ENCODE measurements at regions not wholly inside any gene's neighbourhood (a gene's known extent, or its start where the extent isn't known, plus 50 kb on each side); places are given as distances from the start of the nearest gene placed in this dataset.

DNA sequence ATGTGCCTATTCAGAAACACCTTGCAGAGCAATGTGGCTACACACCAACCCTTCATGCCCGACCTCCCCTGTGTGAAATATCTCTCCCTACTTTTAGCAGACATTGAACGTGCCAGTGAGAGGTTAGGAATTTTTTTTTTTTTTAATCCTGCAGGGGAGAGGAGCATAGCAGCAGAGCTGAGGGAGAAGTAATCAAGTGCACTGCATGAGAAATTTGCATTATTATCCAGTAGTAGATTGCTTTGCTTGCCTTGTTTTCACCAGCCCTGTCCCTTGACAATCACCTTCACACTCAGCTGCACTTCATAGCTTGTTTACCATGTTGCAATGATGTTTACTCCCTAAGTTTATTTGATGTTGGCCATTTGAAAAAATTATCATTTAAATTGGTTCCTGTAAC is 489.6 kb upstream of the ZNF608 start:
- TF ChIP-seq, protein P1, sequence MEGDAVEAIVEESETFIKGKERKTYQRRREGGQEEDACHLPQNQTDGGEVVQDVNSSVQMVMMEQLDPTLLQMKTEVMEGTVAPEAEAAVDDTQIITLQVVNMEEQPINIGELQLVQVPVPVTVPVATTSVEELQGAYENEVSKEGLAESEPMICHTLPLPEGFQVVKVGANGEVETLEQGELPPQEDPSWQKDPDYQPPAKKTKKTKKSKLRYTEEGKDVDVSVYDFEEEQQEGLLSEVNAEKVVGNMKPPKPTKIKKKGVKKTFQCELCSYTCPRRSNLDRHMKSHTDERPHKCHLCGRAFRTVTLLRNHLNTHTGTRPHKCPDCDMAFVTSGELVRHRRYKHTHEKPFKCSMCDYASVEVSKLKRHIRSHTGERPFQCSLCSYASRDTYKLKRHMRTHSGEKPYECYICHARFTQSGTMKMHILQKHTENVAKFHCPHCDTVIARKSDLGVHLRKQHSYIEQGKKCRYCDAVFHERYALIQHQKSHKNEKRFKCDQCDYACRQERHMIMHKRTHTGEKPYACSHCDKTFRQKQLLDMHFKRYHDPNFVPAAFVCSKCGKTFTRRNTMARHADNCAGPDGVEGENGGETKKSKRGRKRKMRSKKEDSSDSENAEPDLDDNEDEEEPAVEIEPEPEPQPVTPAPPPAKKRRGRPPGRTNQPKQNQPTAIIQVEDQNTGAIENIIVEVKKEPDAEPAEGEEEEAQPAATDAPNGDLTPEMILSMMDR (conservative IDR thresholded peaks at IDR 0.05) = no peak
- Mint-ChIP-seq H3K4me1 (peaks cover 20% of the 10 kb centered on the region), H3K4me3 (no peak overlapping the region), H3K36me3 (ENCODE audit: low read depth) (peaks cover 4% of the 10 kb centered on the region), H3K9me3 (peaks cover 3% of the 10 kb centered on the region), H3K27ac (no peak overlapping the region), H3K27me3 (ENCODE audit: insufficient read depth) (no peaks in the 10 kb centered on the region)
- no peak overlapping the region for H3K4me3 ChIP-seq (ENCODE audit: low read length)
- no peak overlapping the region for H3K9ac ChIP-seq (ENCODE audit: extremely low read depth, low read length, poor library complexity, severe bottlenecking)
- H3K27me3 ChIP-seq (ENCODE audit: control insufficient read depth, insufficient read depth, low read length, poor library complexity, severe bottlenecking) = no peaks in the 10 kb centered on the region
- H3K9me3 ChIP-seq (ENCODE audit: control insufficient read depth, low read length) = no peaks in the 10 kb centered on the region
- DNase-seq = peak; percentile 39
- 40 to 42% methylated on average over 1 to 2 of the region's 2 CpGs for WGBS, 2 experiments (ENCODE audit: insufficient coverage in 1 of 2, insufficient read length in 1 of 2)
- H3K4me1 ChIP-seq (ENCODE audit: control insufficient read depth, insufficient read depth, low read length) = no peaks in the 10 kb centered on the region
- no peaks in the 10 kb centered on the region for H3K36me3 ChIP-seq (ENCODE audit: control insufficient read depth, insufficient read depth, low read length)
- H3K27ac ChIP-seq (ENCODE audit: low read depth, low read length) = no peak overlapping the region

DNA sequence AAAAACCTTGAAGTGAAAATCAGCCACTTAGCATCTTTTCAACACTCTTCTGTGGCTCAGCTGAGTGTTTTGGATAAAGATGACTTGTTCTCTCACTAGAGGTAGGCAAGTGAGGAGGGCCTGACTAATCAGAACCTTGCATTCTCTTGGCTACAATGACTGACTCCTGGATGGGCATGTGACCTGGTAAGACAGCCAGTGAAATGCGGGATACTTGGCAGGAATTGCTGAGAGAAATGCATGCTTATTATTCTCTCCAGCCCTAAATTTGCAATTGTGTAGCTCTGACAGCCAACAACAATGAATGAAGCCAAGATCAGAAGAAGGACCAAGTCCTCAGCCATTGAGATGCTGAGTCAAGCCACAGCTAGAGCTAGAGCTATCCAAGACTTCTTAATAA is 490.5 kb upstream of the ZNF608 start:
- Histone ChIP-seq H3K27me3 (ENCODE audit: control insufficient read depth, insufficient read depth, low read length, poor library complexity, severe bottlenecking) (no peaks in the 10 kb centered on the region), H3K27ac (ENCODE audit: low read depth, low read length) (no peak overlapping the region), H3K9me3 (ENCODE audit: control insufficient read depth, low read length) (no peaks in the 10 kb centered on the region), H3K4me1 (ENCODE audit: control insufficient read depth, insufficient read depth, low read length) (no peaks in the 10 kb centered on the region), H3K4me3 (ENCODE audit: low read length) (no peak overlapping the region), H3K9ac (ENCODE audit: extremely low read depth, low read length, poor library complexity, severe bottlenecking) (no peak overlapping the region), H3K36me3 (ENCODE audit: control insufficient read depth, insufficient read depth, low read length) (no peaks in the 10 kb centered on the region)
- no peak overlapping the region for H3K27ac Mint-ChIP-seq
- TF ChIP-seq, protein P1 (conservative IDR thresholded peaks at IDR 0.05) = no peak
- H3K9me3 Mint-ChIP-seq = peaks cover 3% of the 10 kb centered on the region
- H3K27me3 Mint-ChIP-seq (ENCODE audit: insufficient read depth) = no peaks in the 10 kb centered on the region
- peak; percentile 36 for DNase-seq
- WGBS, 2 experiments (ENCODE audit: insufficient coverage in 1 of 2, insufficient read length in 1 of 2) = 30 to 44% methylated on average over 1 of the region's 1 CpG
- no peaks in the 10 kb centered on the region for H3K36me3 Mint-ChIP-seq (ENCODE audit: low read depth)
- H3K4me3 Mint-ChIP-seq = no peak overlapping the region
- peaks cover 20% of the 10 kb centered on the region for H3K4me1 Mint-ChIP-seq

DNA sequence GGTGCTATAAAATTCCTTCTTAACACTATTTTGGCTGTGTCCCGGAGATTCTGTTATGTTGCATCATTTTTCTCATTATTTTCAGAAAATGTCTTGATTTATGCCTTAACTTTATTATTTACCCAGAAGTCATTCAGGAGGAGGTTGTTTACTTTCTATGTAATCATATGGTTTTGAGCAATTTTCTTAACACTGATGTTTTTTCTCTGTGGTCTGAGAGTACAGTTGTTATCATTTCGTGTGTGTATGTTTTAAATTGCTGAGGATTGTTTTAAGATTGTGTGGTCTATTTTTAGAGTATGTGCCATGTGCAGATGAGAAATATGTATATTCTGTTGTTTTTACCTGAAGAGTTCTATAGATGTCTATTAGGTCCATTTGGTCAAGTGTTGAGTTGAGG is 498.1 kb upstream of the ZNF608 start:
- Histone ChIP-seq H3K36me3 (ENCODE audit: control insufficient read depth, insufficient read depth, low read length) (no peaks in the 10 kb centered on the region), H3K4me1 (ENCODE audit: control insufficient read depth, insufficient read depth, low read length) (no peaks in the 10 kb centered on the region), H3K9ac (ENCODE audit: extremely low read depth, low read length, poor library complexity, severe bottlenecking) (no peak overlapping the region), H3K4me3 (ENCODE audit: low read length) (no peak overlapping the region), H3K27ac (ENCODE audit: low read depth, low read length) (no peak overlapping the region), H3K9me3 (ENCODE audit: control insufficient read depth, low read length) (no peaks in the 10 kb centered on the region), H3K27me3 (ENCODE audit: control insufficient read depth, insufficient read depth, low read length, poor library complexity, severe bottlenecking) (no peaks in the 10 kb centered on the region)
- H3K4me1 Mint-ChIP-seq = no peaks in the 10 kb centered on the region
- no peak overlapping the region for H3K4me3 Mint-ChIP-seq
- WGBS, 2 experiments (ENCODE audit: insufficient coverage in 1 of 2, insufficient read length in 1 of 2) = 91% methylated on average over 2 of the region's 2 CpGs; no CpG with 5 or more reads in 1 of the 2 experiments
- no peak overlapping the region for H3K27ac Mint-ChIP-seq
- H3K27me3 Mint-ChIP-seq (ENCODE audit: insufficient read depth) = no peaks in the 10 kb centered on the region
- no peak for DNase-seq
- TF ChIP-seq, protein P1 (conservative IDR thresholded peaks at IDR 0.05) = no peak
- H3K36me3 Mint-ChIP-seq (ENCODE audit: low read depth) = no peaks in the 10 kb centered on the region
- H3K9me3 Mint-ChIP-seq = peaks cover 14% of the 10 kb centered on the region
